Esophagus squamous epithelium (tissue), 5 donors: ENCODE measurements at regions not wholly inside any gene's neighbourhood (a gene's known extent, or its start where the extent isn't known, plus 50 kb on each side); places are given as distances from the start of the nearest gene placed in this dataset.

Source experiments
- DNase-seq: peaks from one replicate; lab custom pipeline; 2025; lab: John Stamatoyannopoulos, UW
- H3K27ac ChIP-seq, 4 donors: fragments of 200-600 bp; sonication (generic); one replicate each; pipeline ENCODE4 v1.5.1; 2016 to 2019; ENCODE audit warnings: mild to moderate bottlenecking in 1 of 4
- H3K27me3 ChIP-seq, 4 donors: fragments of 200-600 bp; sonication (generic); 1 replicate in 3 of 4; 2 replicates in 1 of 4; pipeline versions ENCODE4 v1.5.1 to v1.6.0; 2017 to 2021; ENCODE audit warnings: antibody characterized with exemption in 1 of 4
- H3K36me3 ChIP-seq, 3 donors: fragments of 200-600 bp; sonication (generic); one replicate each; pipeline ENCODE4 v1.5.1; 2016 to 2019
- H3K4me1 ChIP-seq, 3 donors: fragments of 200-600 bp; sonication (generic); one replicate each; pipeline ENCODE4 v1.5.1; 2017 to 2019
- H3K4me3 ChIP-seq, 4 donors: fragments of 200-600 bp; sonication (generic); 1 replicate in 3 of 4; 2 replicates in 1 of 4; pipeline ENCODE4 v1.5.1; 2016 to 2019; ENCODE audit warnings: mild to moderate bottlenecking in 2 of 4, moderate library complexity in 1 of 4
- H3K9me3 ChIP-seq, 3 donors: fragments of 200-600 bp; sonication (generic); one replicate each; pipeline ENCODE4 v1.5.1; 2016 to 2019
- POLR2A ChIP-seq, 4 donors: fragments of 450-650 bp; IDR thresholded peaks; one replicate each; pipeline ENCODE4 v1.6.1; 2017; ENCODE audit warnings: antibody characterized with exemption in 4 of 4, mild to moderate bottlenecking in 4 of 4, moderate library complexity in 3 of 4
- WGBS, 2 donors: methylation state at CpG; one replicate each; pipeline ENCODE4 v1.1.5; 2018; 5-methylcytosine and 5-hydroxymethylcytosine counted together
- intact Hi-C: fragments of 100-400 bp; cut with DNase I; formaldehyde crosslinking; loops from one replicate; pipeline ENCODE4 v1.15.0; 2022
- TF ChIP-seq, protein P1 (sequence below), 6 experiments: fragments of 450-650 bp in 4 of 6; fragments of 200-600 bp in 2 of 6; sonication (generic) in 2 of 6; IDR thresholded peaks; one replicate each; pipeline ENCODE4 v1.5.1; 2016 to 2019; ENCODE audit warnings: antibody characterized with exemption in 6 of 6, mild to moderate bottlenecking in 4 of 6, moderate library complexity in 4 of 6
- donor health status: DM: yes; HTN: yes; CAD: no.

DNA sequence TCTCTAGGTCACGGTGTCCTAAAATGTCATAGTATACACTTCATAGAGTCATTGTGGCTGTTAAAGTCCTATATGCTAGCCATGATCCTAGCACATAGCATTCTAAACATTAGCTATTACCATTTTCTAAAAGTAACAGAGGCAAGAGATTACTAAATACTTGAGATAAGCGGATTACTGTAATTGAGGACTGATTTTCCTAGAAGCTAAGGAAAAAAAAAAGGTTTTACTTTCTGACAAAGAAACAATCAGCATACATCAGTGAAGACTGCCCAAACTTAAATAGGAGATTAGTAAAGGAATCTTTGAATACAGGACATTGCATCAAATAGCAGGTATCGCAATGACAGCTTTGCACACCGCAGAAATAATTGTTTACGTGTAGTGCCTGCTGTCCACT, 91.3 kb upstream of the HNRNPU start:
- H3K27me3 ChIP-seq = no peaks in the 10 kb centered on the region
- H3K4me3 ChIP-seq = no peak overlapping the region
- H3K9me3 ChIP-seq = no peaks in the 10 kb centered on the region
- DNase-seq = no peak
- intact Hi-C loops = no loop called here
- no peaks in the 10 kb centered on the region for H3K36me3 ChIP-seq
- no peak overlapping the region for H3K27ac ChIP-seq
- TF ChIP-seq POLR2A (IDR thresholded peaks at IDR 0.05) = no peak
- TF ChIP-seq, protein P1, sequence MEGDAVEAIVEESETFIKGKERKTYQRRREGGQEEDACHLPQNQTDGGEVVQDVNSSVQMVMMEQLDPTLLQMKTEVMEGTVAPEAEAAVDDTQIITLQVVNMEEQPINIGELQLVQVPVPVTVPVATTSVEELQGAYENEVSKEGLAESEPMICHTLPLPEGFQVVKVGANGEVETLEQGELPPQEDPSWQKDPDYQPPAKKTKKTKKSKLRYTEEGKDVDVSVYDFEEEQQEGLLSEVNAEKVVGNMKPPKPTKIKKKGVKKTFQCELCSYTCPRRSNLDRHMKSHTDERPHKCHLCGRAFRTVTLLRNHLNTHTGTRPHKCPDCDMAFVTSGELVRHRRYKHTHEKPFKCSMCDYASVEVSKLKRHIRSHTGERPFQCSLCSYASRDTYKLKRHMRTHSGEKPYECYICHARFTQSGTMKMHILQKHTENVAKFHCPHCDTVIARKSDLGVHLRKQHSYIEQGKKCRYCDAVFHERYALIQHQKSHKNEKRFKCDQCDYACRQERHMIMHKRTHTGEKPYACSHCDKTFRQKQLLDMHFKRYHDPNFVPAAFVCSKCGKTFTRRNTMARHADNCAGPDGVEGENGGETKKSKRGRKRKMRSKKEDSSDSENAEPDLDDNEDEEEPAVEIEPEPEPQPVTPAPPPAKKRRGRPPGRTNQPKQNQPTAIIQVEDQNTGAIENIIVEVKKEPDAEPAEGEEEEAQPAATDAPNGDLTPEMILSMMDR (IDR thresholded peaks at IDR 0.05) = no peak
- WGBS, 2 donors = 86 to 98% methylated on average over 5 of the region's 5 CpGs
- H3K4me1 ChIP-seq = no peaks in the 10 kb centered on the region

DNA sequence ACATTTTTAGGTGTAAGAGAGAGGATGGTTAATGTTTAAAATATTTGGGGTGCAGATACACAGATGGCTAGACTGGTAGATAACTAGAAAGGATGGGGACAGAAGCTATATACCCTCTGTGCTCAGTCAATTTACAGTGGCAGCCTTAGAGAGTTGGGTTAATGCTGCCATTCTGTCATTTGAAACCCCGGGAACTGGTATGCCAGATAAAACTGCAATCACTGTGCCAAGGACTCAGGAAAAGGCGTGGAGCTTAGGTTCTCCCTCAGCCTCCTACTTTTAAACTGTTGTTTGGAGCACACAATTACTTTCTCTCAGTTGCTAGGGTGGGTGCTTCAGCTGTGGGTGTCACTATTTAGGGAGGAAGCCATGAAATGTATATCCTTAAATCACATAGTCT, 90.0 kb upstream of the HNRNPU start:
- 76 to 83% methylated on average over 2 of the region's 2 CpGs for WGBS, 2 donors
- no peaks in the 10 kb centered on the region for H3K27me3 ChIP-seq
- H3K36me3 ChIP-seq = no peaks in the 10 kb centered on the region
- DNase-seq = no peak
- intact Hi-C loops = no loop called here
- no peak for TF ChIP-seq POLR2A (IDR thresholded peaks at IDR 0.05)
- TF ChIP-seq, protein P1 (IDR thresholded peaks at IDR 0.05) = no peak
- no peaks in the 10 kb centered on the region for H3K9me3 ChIP-seq
- H3K4me3 ChIP-seq = no peak overlapping the region
- no peaks in the 10 kb centered on the region for H3K4me1 ChIP-seq
- no peak overlapping the region for H3K27ac ChIP-seq

DNA sequence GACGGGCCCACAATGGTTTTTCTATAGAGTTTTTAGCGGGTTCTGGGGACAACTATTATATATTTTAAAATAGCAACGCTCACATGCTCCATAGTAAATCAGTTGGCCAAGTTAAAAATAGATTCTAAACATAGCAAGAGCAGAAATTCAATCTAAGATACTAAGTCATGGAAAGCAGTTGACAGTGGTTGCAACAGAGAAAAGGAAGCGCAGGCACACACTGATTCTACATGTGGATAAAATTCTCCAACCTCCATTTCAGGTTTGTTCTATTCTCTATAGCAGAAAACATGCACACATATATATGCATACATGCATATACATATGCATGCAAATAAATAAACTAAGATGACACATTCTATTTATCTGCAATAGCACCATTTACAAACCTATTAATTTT, 89.6 kb upstream of the HNRNPU start:
- Histone ChIP-seq H3K9me3 (no peaks in the 10 kb centered on the region), H3K4me1 (no peaks in the 10 kb centered on the region), H3K27me3 (no peaks in the 10 kb centered on the region), H3K4me3 (no peak overlapping the region), H3K36me3 (no peaks in the 10 kb centered on the region), H3K27ac (no peak overlapping the region)
- 78 to 83% methylated on average over 4 of the region's 4 CpGs for WGBS, 2 donors
- intact Hi-C loops = no loop called here
- TF ChIP-seq, protein P1 (IDR thresholded peaks at IDR 0.05) = no peak
- TF ChIP-seq POLR2A (IDR thresholded peaks at IDR 0.05) = no peak
- DNase-seq = no peak

DNA sequence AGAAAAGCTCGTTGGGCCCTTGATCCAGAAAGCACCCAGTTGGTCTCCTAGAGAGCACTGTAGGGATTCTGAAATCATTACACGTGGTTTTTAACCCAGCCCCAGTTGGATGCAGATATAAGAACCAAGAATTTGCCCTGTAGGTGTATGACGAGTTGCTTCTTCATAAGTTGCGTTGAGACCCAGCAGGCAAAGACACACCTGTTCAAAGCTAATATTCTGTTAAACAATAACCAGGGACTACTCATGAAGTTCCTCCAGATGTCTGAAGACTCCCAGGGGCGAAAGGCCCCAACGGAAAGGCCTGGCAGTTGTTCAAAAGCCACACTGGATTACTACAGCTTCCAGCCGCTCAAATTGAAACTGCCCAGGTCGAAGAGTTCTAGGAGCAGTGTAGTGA, 88.6 kb upstream of the HNRNPU start:
- WGBS, 2 donors = 37 to 55% methylated on average over 8 of the region's 8 CpGs
- intact Hi-C loops = no loop called here

DNA sequence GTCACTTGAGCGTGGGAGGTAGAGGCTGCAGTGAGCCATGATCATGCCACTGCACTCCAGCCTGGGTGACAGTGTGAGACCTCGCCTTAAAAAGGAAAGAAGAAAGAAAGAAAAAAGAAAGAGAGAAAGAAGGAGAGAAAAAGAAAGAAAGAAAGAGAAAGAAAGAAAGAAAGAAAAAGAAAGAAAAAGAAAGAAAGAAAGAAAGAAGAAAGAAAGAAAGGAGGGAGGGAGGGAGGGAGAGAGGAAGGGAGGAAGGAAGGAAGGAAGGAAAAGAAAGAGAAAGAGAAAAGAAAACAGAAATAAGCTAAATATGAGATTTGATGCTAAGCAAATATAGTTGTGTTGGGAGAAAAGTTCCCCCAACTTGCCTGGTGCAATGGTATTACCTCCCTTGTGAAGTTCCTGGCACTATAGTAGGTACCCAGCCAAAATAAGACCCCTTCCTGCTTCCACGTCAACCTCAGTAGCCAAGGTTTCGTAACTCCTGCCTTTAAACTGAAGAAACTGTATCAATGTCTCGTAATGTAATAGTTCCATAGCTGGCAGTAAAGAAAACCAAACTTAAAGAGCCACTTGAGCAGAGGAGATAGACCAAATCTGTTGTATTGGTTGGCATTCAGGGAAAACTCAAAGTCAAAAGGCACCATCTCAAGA, 88.1 kb upstream of the HNRNPU start:
- Histone ChIP-seq H3K9me3 (no peaks in the 10 kb centered on the region), H3K4me3 (no peak overlapping the region), H3K36me3 (no peaks in the 10 kb centered on the region), H3K27ac (no peak overlapping the region), H3K4me1 (no peaks in the 10 kb centered on the region), H3K27me3 (no peaks in the 10 kb centered on the region)
- no peak for DNase-seq
- 82 to 92% methylated on average over 5 of the region's 5 CpGs for WGBS, 2 donors
- TF ChIP-seq, protein P1 (IDR thresholded peaks at IDR 0.05) = no peak
- no peak for TF ChIP-seq POLR2A (IDR thresholded peaks at IDR 0.05)
- intact Hi-C loops = no loop called here

More for the DNA sequence above, 88.6 kb upstream of the HNRNPU start:
- Histone ChIP-seq H3K27me3 (no peaks in the 10 kb centered on the region), H3K4me1 (no peaks in the 10 kb centered on the region), H3K36me3 (no peaks in the 10 kb centered on the region), H3K9me3 (no peaks in the 10 kb centered on the region), H3K4me3 (no peak overlapping the region), H3K27ac (no peak overlapping the region)
- DNase-seq = no peak
- TF ChIP-seq, protein P1 (IDR thresholded peaks at IDR 0.05) = no peak
- TF ChIP-seq POLR2A (IDR thresholded peaks at IDR 0.05) = no peak
